HG03342 (cell line): ENCODE measurements at regions not wholly inside any gene's neighbourhood (a gene's known extent, or its start where the extent isn't known, plus 50 kb on each side); places are given as distances from the start of the nearest gene placed in this dataset.

Source experiments
- ATAC-seq: cut with Tn5 transposase; IDR thresholded peaks from one replicate; pipeline ENCODE4 v1.9.1; 2021; ENCODE audit warnings: mild to moderate bottlenecking, moderate library complexity; ENCODE audit not compliant: unreplicated experiment

DNA sequence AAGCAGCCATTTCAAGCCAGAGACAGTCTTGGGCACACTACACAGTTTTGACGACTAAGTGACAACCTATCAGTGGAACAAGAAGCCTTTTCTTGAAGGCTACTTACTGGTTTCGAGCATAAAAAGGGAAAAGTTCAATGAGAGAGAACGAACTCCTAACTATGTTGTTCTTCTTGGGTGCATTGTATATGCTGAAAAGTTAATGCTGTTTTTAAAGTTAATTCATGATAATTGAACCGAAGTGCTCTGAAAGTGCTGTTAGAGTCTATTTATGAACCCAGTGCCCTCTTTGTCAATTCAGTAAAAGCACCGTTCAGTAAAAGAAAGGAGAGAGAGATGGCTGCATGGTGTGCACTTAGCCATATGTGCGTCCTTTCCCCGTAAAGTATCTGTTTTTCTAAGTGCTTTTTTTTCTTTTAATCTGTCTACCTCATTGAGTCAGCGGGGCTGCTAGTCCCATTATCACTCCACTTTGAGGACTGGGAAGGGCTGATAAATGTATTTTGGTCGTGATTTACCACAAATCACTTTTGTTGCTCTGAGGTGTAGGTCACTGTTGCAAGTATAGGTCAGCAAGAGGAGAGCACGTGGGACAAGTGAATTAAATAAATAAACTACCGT, 380.7 kb upstream of the GOLIM4 start:
- no peak for ATAC-seq

DNA sequence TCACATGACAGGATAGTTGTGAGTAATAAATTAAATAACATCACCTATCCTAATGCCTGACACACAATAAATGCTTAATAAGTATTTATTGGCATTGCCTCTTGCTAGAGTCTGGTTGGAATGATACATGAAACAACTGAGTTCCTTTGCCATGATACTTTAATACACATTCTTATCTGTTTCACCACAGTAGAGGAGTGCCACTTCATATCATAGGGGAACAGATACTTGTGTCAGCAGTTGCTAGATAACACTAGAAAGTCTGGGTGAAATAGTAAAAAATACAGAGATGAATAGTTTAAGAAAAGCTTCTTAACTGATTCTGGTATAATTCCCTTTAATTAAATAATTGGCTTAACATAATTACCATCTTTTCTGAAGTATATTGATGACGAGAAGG, 380.0 kb upstream of the GOLIM4 start:
- no peak for ATAC-seq

DNA sequence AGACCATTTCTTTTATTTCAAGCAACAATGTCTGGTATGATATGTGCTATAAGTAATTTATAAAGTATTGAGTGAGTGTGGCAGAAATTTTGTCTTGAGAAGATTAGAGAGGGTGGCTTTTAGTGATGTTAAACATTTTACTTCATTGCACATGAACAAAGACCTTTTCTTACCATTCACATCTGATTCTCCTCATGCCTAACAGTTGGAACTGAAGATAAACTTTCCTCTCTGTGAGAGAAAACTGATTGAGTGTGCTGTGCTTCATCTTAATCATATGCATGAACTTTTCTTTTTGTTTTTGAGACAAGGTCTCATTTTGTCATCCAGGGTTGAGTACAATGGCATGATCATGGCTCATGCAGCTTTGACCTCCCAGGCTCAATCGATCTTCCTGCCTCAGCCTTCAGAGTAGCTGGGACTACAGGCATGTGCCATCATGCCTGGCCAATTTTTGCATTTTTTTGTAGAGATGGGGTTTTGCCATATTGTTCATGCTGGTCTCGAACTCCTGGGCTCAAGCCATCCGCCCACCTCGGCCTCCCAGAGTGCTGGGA, 377.7 kb upstream of the GOLIM4 start:
- ATAC-seq: no peak

DNA sequence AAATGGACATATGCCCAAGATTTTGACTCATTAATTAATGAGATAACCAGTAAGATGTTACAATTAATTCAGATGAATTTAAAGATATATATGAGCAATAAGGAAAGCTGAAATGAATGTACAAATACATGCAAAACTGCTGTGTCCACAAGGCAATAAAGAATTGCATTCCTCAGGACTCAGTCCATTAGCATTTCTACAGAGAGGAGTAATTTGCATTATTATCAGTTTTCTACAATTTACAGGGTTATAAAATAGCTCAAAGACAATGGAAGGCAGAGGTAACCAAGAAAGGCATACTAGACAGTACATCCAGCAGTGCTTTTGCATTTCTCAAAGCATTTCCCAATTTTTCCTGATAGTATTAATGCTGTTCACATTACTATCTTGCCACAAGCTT, 377.1 kb upstream of the GOLIM4 start:
- ATAC-seq: no peak

DNA sequence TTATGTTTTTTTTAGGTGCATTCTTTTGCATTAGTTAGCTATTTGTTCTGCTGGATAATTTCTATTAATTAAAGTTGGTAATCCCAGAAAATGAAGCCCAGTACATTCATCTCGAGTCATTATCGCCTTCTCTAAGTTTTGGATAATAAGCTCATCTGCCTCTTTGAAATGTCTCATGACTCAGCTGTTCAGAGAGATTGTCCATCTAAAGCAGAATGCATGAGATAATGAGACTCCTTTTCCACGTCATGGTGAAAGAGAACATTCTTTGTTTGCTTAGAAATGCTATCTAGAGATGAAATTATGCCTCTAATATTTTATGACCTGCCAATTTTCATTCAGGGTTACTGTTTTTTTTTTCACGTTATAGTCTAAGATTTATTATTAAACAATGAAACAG, 374.7 kb upstream of the GOLIM4 start:
- ATAC-seq: no peak

DNA sequence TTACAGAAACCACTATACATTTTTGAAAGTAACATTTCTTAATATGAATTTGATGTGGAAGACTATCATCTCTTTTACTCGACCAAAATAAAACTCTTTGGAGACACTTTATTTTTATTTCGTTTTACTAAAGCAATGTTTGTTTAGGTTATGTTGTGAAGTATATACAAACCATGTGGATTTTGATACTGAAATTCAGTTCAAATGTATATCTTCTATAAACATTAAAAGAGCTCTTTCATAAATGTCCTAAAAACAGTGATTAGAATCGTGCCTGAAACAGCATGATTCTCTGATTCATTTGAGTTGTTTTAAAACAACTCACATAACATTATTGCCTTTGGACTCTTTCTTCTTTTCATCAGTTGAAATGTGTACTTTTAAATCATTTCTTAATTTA, 373.7 kb upstream of the GOLIM4 start:
- ATAC-seq: no peak

DNA sequence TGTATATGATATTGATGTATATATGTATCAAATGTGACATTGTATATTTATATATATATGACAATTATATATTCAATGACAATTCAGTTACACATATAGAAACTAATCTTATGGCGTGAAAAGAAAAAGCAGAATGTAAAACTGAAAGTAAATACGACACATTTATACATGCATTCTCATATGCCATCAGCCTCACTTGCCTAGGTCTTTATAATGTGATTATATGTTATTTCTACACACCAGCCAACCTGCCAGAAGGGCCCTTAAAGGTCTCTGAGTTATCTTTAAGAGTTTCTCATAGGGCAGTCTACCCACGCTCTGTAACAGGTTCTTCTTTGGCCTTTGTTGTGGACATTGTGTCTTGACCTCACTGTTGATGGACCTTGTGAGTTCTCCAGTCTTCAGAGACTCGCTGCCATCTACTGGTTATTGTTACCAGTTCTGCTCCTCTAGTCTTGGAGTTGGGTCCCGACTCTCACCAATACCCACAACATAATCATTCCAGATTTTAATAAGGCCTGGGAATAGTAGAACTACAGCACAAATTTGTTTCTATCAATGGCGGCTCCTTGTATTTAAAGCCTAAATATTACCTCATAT, 371.5 kb upstream of the GOLIM4 start:
- peak; percentile 76 for ATAC-seq

DNA sequence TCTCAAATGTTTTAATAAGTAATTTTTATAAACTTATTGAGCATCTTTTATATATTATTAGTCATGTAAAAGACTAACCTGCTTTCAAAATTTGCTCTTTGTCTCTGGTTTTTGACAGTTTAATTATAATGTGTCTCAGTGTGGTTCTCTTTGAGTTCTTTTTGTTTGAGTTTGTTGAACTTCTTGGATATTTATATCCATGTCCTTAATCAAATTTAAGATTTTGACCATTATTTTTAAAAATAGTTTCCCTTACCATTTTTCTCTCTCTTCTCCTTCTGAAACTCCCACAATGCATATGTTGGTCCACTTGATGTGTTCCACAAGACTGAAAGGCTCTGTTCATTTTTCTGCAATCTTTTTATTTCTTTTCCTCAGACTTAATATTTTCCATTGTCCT, 366.1 kb upstream of the GOLIM4 start:
- ATAC-seq: no peak

DNA sequence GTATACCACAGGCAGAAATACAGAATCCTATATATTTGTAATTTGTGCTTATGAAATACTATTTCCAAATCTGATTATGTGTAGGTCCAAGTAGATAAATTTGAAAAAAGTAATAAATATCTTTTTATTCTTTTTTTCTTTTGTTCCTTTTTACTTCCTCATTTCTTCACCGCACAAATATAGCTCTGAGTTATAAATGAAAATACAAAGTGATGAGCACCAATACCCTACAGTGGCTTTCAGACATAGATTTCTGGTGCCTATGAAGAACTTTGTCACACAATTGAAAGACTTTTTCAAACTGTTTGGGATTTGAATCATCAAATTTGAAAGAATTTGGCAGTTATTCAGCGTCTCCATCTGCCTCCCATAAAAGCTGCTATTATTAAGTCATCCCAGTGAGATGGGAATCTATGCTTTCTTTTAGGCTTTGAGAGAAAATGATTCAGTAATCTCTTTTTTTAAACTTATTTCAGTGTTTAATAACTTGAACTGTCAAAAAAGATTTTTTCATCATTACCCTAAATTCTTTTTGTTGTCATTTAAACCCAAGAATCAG, 363.6 kb upstream of the GOLIM4 start:
- no peak for ATAC-seq

DNA sequence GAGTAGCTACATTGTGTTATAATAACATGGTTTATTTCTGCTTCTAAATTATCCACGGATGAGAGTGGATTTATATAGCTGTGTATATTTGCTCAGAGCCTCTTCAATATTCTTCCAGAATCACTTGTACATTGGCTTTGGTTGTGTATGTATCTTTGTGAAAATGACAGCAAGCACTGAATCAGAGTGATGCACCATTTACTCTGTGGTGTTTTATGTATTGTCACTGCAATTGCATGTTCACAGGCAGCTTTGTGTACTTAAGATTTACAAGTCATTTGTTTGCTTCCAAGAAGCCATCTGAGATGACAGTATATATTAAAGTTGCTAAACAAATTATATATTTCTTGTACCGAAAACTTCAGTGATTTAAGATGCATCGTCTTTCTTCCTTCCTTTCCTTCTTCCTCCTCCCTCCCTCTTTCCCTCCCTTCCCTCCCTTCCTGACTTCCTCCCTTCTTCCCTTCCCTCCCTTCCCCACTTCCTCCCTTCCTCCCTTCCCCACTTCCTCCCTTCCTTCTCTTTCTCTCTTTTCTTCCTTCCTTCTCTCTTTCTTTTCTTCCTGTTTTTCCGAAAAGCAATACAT, 362.3 kb upstream of the GOLIM4 start:
- ATAC-seq: no peak

DNA sequence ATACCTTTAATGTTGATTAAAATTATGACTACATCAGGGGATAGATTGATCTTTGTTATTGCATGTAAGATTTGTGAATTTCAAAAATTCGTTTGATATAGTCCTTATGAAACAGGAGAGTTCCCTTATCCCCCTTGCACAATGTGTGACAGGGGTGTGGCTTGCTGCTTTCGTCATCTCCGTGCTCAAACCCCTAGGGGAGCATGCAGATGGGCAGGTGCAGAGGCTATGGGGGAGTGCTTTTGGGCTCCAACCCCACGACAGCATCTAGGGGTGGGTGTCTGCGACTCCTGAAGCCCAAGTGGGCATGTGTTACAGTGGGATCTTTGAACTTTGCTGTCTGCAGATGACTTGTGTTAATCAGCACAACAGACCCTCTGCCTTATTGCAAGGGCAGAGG, 360.1 kb upstream of the GOLIM4 start:
- ATAC-seq: no peak

DNA sequence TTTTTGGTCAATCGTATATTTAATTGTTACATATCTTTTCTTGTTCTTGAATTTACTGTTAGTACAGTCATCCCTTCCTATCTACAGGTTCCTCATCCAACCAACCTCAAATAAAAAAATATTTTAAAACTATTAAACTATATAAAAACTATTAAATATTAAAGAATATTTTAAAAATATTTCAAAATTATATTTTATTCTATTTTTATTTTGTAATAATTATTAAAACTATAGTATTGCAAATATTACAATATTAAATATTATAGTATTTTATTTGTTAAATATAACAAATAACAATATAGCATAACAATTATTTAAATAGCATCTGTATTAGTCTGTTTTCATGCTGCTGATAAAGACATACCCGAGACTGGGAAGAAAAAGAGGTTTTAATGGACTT, 357.9 kb upstream of the GOLIM4 start:
- no peak for ATAC-seq

DNA sequence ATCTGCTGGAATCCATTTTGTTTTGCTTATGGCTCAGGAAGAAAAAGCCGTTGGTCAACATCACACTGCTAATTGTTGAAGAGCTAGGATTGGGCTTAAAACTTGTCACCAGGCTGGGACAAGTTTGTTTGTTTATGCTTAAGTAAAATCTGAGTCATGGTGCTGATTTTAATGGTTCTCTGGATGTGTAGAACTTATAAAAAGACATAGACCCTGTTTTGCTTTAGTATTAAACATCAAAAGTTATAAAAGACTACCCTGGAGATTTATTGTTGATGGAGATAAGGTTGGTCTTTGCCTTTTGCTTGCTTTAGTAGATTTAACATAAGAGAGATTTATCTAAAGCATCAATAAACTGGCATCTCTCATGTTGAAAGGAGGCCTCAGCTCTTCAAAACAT, 348.2 kb upstream of the GOLIM4 start:
- no peak for ATAC-seq

DNA sequence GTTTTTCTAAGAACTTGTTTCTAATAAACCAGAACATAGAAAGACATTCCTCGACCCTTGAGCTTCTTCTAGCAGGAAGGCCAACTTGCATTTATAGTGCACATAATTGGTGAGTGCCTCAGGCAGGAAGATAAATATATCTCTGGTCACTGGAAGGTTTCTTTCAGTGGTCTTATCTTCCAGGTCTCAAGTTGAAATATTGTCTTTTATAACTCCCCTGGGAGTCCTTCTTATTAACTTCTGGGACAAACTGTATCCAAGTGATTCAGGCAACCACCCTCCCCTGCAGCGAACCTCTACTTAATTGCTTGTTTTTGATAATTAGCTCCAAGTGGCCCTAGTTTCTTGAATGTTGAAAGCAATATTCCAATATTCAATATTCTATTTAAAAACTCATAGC, 346.8 kb upstream of the GOLIM4 start:
- no peak for ATAC-seq

DNA sequence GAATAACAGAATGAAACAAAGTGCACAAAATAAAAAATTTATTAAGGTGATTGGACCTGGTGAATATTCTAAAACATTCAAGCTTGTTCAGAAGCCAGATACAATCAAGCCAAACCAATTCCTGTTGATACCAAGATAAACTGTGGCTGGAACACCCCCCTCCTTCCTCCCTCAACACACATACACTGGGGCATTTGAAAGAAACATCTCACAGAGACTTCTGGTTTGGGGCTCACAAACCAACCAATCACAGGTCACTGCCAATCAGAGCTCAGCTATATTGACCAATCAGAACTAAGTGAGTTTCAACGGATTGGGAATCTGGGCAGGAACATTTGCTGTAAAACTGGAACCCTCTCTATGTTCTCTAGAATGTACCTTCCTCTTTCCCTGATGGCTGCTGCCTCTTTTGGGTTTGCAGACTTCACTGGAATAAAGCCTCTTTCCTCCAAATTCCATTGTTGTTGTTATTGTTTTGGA, 340.6 kb upstream of the GOLIM4 start:
- no peak for ATAC-seq

DNA sequence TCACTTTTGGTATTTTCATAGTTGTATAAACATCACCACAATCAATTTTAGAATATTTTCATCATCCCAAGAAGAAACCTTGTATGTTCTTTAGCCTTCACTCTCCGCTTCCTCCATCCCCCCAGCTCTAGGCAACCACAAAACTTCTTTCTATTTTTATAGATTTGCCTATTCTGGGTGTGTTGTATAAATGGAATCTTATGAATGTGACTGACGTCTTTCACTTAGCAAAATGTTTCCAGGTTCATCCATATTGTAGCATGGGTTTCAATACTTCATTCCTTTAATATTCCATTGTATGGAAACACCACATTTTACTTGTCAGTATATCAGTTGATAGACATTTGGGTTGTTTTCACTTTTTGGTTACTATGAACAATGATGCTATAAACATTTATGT, 335.8 kb upstream of the GOLIM4 start:
- ATAC-seq: no peak

DNA sequence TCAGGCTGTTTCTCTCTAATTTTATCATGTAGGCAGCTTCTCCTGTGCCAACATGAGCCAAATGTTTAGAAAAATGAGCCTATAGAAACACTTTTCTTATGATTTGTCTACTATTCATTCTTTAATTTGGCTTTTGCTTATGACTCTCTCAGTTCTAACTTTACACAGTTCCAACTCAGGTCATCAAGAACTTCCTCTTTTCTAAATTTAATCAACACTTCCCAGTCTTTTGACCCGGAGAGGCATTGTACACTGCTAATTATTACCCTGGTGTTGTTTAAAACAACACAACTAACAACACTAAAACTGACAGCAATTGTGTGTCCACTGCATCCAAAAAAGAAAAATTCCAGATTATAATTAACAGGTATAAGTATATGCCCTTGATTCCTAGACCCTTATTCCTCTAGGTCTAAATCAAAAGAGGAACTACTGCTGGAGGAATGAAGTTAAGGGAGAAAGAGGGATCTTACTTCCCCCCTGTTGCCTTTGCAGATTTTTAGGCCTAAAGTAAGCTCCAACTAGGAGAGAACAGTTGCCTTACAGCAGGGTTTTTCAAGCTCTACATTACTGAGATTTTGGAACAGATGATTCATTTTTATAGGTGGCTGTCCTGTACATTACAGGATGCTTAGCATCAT, 332.2 kb upstream of the GOLIM4 start:
- no peak for ATAC-seq

DNA sequence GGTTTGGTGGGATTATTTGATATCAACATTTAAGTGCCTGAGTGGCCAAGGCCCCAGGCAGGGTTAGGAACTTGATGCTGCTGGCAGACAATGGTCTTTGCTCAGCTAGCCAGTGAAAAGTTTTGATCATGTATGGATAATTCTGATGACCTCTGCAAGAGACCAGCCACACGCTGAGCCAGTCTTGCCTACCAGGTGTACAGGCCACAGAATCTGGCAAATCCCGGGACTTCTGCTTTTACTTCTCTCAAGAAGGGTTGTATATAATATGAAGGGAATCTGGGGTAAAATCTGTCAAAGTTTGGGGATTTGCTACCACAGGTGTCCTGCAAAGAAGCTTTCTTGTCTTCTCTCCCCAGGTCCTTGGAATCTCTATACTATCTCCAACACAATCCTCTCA, 331.4 kb upstream of the GOLIM4 start:
- ATAC-seq: no peak

DNA sequence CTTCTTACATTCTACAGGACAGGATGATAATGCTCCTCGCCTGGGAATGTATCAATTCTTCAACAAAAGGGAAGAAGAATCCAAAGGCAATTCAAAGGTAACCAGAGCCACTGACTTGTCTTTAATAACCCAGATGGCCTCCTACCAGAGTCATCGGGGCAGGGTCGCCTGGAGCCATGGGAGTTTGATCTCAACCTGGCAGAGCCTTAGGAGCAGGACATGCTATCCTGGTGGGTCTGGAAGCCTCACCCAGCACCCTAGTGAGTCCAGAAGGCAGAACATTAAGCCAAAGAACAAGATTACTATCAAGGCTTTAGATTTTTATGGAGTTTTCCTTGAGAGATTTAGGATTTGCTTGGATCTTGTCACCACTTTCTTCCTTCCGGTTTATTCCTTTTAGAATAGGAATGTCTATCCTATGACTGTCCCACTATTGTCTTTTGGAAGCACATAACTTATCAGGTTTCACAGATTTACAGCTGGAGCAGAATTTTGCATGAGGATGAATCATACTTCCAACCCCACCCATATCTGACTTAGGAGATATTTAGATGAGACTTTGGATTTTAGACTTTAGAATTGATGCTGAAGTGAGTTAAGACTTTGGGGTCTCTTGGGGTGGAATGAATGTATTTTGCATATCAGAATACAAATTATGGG, 330.3 kb upstream of the GOLIM4 start:
- ATAC-seq: no peak

DNA sequence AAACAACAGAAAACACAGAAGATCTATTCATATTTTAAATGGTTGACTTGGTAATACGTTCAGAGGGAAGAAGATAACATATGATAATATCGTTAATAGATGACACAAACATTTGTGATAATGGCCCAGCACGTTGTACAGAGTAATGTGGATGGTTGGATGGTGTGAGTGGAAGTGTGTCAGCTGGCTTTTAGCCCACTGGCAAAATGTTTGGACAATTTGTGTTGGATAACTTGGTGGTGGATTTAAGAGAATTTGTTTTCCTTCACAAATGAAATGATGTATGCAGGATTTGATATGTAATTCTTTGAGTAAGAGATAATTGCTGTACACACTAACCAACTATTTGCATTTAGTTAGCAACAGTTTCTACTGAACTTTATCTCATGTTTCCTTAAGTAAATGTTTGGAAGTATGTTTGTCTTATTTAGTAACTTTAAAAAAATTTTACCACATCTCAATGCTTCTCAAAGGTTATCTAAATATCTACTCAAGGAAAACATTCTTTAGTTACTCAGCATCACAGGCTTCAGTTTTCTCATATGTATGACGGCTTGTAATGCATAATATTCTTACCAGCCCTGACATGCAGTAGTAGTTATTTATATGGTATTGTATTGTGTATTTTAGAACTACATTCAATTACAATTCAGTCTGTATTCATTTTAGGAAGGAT, 328.5 kb upstream of the GOLIM4 start:
- no peak for ATAC-seq

DNA sequence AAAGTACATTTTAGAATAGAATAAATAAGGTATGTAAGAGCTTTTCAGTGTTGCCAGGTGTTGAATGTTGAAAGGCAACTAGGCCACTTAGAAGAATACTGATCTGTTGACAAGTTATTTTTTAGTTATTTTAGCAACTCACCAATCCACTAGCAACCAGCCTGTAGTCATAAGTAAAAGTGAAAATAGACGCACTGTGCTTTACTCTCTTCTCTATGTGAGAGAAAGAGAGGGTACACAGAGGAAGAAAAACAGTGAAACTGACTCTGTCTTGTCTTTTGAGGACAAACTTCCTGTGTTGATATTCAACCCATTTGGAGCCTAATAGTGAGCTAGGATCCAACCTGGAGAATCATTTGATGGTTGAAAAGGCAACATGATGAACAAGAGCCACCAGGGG, 327.1 kb upstream of the GOLIM4 start:
- peak; percentile 50 for ATAC-seq
